Fibroblast of skin of left quadriceps (primary cell): ENCODE measurements at regions not wholly inside any gene's neighbourhood (a gene's known extent, or its start where the extent isn't known, plus 50 kb on each side); places are given as distances from the start of the nearest gene placed in this dataset.
"Not testable (repeated sequence)": the region's sequence is repeated elsewhere in the genome, so short reads cannot be mapped to it uniquely, and the experiment has no call there.

Experiments
- DNase-seq, 2 experiments: peaks; one replicate each; pipeline ENCODE4 v3.0.0-alpha.2; 2013; ENCODE audit warnings: low read depth in 2 of 2

GRCh38 chr14:89660625-89661233, 243.7 kb upstream of the FOXN3 start:
- DNase-seq, result not testable (repeated sequence)

- DNase-seq, result peak; percentile 32 to 43
Observed at GRCh38 chr14:89660166-89660565, 243.1 kb upstream of the FOXN3 start.

- no peak for DNase-seq
Observed at GRCh38 chr14:89658977-89659670, 242.1 kb upstream of the FOXN3 start.

DNA sequence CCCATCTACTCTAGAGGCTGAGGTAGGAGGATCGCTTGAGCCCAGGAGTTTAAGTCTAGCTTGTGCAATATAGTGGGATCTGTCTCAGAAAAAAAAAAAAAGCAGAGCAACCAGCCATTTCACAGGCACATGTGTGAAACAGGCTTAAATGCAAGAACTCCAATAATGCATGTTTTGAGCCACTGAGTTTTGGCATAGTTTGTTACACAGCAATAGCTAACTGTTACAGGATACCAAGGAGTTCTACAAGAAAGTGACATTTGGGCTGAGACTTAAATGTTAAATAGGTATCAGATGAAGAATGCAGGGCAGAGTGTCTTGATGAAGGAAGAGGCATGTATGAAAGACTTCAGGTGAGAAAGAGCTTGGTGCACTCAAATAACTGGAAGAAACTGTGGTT, 240.0 kb upstream of the FOXN3 start:
- DNase-seq, result no peak

DNA sequence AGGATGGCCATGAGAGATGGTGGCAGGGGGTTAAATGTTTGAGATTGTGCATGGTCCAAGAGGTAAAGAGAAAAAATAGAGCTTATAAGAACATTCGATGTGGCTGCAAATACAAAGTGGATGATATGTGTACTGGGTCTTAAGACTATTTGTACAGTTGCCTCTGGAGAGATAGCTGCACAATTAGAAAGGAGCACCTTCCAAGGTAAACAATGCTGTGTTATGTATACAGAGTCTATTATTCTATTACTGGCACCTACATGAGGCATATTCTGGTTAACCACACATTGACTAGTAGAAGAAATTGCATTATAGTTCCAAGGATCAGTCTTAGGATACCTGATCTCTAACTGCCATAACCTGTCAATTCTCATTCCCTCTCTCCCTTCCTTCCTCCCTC, 238.0 kb upstream of the FOXN3 start:
- DNase-seq, result no peak

- DNase-seq, result no peak
Observed at GRCh38 chr14:89652352-89652751, 235.3 kb upstream of the FOXN3 start.

GRCh38 chr14:89651805-89652204, 234.8 kb upstream of the FOXN3 start:
- no peak for DNase-seq

- DNase-seq, result no peak
Observed at GRCh38 chr14:89650077-89650978, 233.3 kb upstream of the FOXN3 start.

GRCh38 chr14:89649451-89650075, 232.5 kb upstream of the FOXN3 start:
- no peak for DNase-seq

DNA sequence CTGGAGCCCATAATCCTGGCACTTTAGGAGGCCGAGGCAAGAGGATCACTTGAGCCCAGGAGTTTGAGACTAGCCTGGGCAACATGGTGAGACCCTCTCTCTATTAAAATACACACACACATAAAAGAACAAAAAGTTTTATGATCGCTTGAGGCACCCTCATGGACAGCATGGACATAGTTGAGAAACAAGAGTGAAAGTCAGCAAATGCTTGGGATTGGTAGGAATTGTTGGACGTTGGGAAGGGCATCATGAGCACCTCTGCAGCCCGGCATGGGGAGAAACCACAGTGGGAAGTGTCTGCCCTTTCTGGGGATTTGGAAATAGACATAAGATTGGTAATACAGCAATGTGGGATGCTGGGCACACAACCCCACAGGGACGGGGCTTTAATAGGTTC, 231.9 kb upstream of the FOXN3 start:
- DNase-seq, result no peak

- DNase-seq, result no peak
Observed at GRCh38 chr14:89648510-89648909, 231.5 kb upstream of the FOXN3 start.

DNA sequence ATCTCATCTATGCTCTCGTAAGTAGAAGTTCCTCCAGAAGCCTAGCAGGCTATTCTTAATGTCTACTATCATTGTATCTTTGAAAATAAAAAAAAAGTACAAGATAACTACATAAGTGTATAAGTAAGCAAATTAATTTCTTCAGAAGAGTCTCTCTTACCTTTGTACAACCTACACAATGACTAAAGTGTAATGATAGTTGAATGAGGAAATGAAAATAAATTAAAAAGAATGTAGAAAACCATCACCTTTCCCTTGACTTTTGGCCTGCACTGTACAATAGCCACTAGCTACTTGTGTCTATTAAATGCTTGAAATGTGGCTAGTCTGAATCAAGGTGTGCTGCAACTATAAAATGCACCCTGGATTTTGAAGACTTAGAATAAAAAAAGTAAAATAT, 229.9 kb upstream of the FOXN3 start:
- DNase-seq, result no peak

DNA sequence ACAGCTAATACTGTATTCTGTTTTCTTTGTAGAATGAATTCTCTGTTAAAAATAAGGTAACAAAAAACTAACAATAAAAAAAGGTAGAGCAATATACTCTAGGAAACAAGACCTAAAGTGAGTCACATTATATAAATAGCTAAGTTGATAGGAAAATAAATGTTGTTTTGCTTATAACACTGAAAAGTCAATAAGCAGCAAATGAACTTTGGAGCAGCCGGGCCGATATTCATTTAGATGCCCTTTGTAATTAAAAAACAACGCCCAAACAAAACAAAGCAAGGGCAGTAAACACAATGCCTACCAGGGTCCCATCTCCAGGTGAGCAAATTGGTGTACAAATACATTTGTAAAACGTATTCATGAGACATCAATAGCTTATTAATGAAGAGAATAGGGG, 227.6 kb upstream of the FOXN3 start:
- no peak for DNase-seq

GRCh38 chr14:89641495-89642175, 224.6 kb upstream of the FOXN3 start:
- no peak for DNase-seq

GRCh38 chr14:89640141-89640540, 223.1 kb upstream of the FOXN3 start:
- DNase-seq, result no peak

DNA sequence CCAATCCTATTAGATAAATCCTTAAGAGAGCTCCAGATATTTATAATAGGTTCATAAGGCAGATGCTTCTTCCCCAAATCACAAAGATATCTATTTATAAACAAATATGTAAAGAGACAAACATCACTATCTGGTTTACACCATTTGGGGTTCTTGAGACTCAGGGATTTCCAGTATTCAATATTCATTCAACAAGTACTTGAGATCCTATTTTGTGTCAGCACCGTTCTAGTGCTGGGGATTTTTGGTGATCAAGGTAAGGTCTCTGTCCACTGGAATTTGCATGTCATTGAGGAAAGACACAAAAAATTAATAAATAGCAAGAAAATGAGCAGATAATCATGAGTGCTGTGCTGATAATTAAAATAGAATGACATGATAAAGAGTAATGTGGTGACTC, 222.7 kb upstream of the FOXN3 start:
- DNase-seq, result no peak

- DNase-seq, result no peak
Observed at GRCh38 chr14:89638891-89639290, 221.9 kb upstream of the FOXN3 start.

DNA sequence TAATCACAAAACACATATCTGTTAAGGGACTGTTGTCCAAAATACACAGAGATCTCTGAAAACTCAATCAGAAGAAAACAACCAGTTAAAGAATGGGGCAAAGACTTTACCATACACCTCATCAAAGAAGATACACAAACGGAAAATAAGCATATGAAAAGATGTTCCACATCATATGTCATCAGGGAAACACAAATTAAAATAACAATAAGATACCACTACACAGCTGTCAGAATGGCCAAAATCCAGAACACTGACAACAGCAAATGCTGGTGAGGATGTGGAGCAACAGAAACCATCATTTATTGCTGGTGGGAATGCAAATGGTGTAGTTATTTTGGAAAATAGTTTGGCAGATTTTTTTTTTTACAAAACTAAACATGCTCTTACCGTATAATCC, 220.5 kb upstream of the FOXN3 start:
- no peak for DNase-seq

GRCh38 chr14:89635615-89636014, 218.6 kb upstream of the FOXN3 start:
- DNase-seq, result no peak

DNA sequence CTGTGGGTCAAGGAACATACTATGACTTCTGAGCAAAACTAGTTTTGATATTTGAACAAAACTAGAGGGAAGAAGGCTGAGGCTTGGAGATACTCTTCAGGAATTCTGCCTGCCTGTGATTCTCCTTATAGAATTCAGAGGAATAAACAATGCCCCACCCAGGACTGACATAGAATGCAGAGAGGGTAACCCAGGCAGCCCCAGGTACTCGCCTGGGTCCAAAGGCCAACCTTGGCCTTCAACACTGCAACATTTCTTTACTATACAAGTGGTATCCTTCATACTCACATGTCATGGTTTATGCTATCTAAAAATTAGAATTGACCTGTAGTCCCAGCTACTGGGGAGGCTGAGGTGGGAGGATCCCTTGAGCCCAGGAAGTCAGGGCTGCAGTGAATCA, 217.0 kb upstream of the FOXN3 start:
- DNase-seq, result no peak

DNA sequence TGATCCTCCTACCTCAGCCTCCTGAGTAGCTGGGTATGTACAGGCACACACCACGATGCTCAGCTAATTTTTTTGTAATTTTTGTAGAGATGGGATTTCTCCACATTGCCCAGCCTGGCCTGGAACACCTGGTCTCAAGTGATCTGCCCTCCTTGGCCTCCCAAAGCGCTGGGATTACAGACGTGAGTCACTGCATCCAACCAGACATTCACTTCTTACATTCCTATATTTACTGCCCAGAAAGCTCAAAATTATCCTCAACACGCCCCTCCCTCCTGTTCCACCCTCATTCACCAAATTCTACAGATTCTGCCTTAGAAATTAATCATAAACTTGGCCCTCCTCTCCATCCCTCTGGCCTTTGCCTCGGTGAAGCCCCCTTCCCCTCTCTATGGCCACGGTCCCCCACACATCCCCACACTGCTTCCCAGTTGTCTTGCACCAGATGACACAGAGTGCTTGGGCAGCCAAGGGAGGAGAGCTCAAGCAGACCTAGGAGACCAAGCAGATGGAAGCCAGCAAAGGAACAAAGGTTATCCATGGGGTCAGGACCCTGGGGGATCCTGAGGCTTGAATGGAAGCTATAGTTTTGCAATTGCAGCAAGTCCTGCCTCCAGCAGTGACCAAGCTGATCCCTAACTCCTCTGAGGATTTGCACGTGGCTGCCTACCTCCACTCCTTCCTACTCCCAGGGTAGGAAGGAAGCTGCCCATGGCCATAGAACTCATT, 213.2 kb upstream of the FOXN3 start:
- no peak for DNase-seq
